Activated T-helper 9 cell treated with anti-CD3 and anti-CD28 coated beads, Interleukin-2, amount 50 U/mL, for 16 hours (primary cell): ENCODE measurements at regions not wholly inside any gene's neighbourhood (a gene's known extent, or its start where the extent isn't known, plus 50 kb on each side); places are given as distances from the start of the nearest gene placed in this dataset.

Experiments
- DNase-seq: peaks from one replicate; pipeline ENCODE4 v3.0.0-alpha.2; 2020; ENCODE audit warnings: low read depth

GRCh38 chr12:90077756-90078155 lies 369.1 kb upstream of the ATP2B1 start:
- DNase-seq: no peak

DNA sequence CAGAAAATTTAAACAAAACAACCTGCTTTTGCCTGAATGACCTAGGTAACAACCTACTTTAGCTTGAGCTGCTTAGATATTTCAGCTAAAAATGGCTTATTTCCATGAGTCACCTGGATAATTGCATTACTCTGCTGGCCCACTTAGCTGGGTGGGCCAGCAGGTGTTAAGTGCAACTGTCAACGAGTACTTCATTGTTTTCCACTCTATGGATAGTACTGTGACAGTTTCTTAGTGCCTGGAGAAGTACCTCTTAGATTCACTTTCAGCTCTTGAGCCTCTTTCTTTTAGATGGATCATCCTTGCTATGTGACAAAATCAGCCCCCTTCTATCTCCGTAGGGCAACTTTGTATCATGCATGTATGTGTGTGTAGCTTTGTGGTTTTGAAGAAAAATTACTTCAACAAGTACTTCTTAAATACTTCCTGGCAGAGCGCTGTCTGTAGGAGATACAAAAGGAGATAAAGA lies 368.2 kb upstream of the ATP2B1 start:
- no peak for DNase-seq

DNA sequence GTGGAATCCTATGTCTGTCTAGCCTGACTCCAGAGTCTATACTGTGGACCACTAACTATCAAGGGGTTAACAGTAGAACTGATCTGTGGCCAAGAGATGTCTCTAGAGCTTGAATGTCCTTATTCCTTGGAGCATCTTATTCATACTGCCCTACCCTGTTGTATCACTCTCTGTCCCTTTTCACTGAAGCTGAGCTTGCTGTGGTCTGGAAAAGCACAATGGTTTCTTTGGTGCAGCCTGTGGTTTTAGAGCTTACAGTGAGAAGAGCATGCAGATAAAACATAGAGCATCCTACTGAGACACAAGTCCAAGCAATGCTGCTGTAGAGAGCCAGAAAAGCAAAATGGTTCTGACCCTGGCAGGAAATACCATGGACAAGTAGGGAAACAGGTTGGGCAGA lies 367.0 kb upstream of the ATP2B1 start:
- no peak for DNase-seq

- DNase-seq: no peak
Measured at GRCh38 chr12:90074086-90074485, 365.4 kb upstream of the ATP2B1 start.

DNA sequence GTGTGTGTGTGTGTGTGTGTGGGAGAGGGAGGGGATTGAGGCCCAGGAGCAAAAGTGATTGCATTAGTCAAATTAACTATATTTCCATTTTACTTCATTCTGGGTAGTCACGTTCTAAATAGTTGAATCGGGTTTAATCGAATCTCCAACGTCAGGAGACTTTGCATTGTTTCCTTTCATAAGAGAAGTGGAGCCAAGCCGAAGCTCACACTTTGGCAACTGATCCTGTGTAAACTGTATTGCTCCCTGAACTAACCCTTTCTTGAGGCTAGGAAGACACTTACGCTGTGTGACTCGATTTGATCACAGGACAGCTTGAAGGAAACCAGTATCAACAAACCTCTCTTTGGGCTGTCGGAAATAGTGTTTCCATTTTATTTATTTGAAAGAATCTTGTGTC lies 363.4 kb upstream of the ATP2B1 start:
- DNase-seq: no peak

DNA sequence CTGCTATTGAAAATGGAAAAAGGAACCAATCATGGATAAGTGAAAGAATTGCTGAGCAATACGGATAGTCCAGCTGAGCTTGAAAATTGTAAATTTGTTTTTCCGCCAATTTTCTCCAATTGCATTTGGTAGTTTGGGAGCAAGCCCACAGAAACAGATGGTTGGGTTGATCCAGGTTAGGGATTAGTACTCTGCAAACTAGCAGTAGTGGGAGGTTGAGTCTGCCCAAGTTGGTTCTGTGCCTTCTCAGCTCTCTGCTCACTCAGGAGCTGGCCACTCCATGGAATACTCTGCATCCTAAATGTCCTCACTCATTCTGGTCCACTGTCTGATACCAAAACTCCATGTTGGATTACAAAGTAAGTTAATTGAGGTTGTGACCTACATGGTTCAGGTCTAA lies 361.1 kb upstream of the ATP2B1 start:
- no peak for DNase-seq

DNA sequence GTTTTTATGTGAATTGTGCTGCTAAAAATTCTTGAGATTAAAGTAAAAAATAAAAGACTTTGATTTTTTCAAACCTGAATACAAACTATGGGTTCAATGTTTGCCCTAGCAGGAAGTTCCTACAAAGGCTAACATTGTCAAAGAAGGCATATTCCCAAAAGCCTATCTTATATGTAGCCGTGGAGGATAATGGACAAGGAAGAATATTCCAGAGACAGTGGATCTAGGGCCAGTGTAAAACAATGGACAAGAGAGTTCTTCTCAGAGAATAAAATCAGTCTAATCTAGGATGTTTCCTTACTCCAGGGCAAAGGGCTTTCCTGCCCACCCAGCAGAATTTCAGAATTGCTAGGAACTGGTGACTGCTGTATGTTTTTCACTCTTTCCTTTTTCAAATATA lies 359.2 kb upstream of the ATP2B1 start:
- no peak for DNase-seq

- DNase-seq: no peak
Measured at GRCh38 chr12:90064852-90065801, 356.5 kb upstream of the ATP2B1 start.

DNA sequence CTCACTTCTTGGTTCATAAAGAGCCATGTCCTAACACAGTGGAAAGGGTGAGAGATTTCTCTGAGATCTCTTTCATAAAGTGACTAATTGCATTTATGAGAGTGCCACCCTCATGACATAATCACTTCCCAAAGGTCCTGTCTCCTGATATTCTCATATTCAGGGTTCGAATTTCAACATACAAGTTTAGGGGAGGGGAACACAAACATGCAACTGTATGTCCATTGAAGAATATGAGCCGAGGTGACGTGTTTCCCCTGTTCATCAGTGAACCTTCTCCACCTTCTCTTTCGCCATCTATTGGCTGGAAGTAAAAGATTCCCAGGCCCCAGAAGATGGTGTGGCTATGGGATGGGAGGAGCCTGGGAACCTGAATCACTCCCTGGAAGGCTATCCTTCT lies 354.2 kb upstream of the ATP2B1 start:
- no peak for DNase-seq

DNA sequence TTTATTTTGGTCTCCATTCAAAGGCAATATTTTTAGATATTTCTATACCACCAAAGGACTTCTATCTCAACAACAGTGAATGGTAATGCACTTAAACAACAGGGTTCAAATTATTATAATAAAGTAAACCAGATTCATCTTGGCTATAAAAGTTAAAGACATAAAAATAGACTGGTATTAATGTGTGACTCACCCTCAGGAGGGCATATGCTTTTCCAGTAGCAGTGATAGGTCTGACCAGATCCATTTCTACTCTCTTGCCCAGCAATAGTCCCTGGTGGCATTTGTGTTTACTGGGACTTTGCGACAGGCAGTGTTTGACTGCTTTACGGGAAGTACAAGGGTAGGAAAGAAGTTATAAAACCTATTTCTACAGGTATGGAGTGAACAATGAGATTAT lies 353.2 kb upstream of the ATP2B1 start:
- no peak for DNase-seq

DNA sequence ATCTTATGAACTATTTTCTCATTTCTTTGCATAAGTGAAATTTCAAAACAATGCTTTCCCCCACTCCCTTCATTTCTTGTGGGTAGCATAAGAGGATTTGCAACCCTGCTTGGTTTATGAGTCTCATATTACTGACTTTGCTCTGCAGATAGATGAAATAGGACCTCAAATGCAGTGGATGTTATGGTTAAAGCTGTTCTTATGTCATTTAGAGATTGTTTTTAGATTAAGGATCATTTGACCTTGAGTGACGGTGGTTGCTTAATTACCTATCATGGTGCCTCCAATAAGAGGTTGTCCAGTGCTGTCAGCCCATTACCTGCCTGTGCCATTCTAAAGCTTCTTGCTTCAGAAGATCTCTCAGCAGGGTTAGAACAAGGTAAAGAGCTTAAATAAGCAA lies 351.4 kb upstream of the ATP2B1 start:
- DNase-seq: no peak

- no peak for DNase-seq
Measured at GRCh38 chr12:90058704-90059103, 350.1 kb upstream of the ATP2B1 start.

- DNase-seq: no peak
Measured at GRCh38 chr12:90055071-90055470, 346.4 kb upstream of the ATP2B1 start.

DNA sequence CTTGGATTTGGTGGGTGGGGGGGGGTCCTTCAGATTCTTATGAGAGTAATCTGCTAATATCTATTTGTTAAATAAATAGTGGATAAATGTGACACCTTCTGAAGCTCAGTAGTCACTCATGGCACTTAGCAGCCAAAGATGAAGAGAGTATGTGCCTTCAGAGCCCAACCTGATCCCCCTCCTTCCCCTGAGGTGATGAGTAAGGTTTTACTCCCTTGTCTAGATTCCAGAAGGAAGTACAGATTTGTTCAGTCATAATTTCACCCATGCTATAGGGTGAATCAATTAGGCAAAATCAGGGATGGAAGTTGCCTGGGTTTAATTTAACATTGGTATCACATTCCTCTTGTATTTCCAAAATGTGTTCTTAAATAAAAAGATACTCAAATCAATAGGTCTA lies 340.3 kb upstream of the ATP2B1 start:
- DNase-seq: no peak

- no peak for DNase-seq
Measured at GRCh38 chr12:90045559-90045958, 336.9 kb upstream of the ATP2B1 start.

GRCh38 chr12:90044069-90044468 lies 335.4 kb upstream of the ATP2B1 start:
- no peak for DNase-seq

- DNase-seq: no peak
Measured at GRCh38 chr12:90042920-90043641, 334.4 kb upstream of the ATP2B1 start.

DNA sequence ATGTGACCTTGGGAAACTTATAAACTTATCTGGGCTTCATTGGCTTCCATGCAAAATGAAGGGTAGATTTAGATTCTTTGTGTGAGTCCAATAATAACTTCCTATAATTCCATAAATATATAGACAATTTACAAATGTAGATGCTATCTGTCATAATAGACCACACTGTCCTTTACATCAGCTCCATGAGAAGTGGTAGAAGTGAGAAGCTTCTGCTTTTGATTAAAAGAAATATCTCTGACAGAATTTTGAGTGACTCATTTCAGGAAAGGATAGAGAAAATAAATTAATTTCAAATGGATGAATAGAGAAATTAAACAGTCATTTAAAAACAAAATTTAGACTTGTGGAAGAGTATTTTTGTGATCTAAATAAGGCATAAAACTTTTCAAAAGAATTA lies 329.7 kb upstream of the ATP2B1 start:
- DNase-seq: no peak

DNA sequence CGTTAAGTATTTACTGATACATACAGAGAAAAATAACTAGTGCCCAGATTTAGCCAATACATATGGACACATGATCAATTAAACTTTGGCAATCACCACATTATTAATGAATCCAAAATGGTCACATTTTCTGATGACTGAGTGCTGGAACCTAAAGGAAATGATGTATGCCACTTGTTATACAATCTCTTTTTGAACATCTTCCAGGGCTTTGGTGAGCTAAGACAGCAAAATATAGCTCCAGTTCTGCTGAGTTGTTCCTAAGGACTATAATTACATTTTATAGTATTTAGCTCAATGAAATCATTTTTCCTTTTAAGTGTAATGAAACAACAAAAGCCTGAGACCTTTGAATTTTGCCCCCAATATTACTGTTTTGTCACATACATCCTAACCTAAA lies 329.1 kb upstream of the ATP2B1 start:
- no peak for DNase-seq

GRCh38 chr12:90036637-90037036 lies 328.0 kb upstream of the ATP2B1 start:
- no peak for DNase-seq

DNA sequence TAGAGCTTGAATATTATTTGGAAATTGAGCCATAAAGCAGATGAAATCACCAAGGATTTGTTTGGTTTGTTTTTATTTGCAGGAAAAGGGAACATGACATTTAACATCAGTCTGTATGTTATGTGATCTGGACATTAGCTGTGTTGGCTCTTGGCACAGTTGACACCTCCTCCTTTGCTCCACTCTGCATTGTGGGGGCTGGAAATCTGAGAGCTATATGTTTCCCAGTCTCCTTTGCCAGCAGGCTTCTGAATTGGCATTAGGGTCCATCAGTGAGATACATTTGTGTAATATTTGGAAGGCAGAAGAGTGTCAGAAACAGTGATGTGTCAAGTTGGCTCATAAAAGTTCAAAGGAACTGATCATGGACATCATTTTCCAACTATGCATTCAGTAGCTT lies 322.1 kb upstream of the ATP2B1 start:
- DNase-seq: no peak

DNA sequence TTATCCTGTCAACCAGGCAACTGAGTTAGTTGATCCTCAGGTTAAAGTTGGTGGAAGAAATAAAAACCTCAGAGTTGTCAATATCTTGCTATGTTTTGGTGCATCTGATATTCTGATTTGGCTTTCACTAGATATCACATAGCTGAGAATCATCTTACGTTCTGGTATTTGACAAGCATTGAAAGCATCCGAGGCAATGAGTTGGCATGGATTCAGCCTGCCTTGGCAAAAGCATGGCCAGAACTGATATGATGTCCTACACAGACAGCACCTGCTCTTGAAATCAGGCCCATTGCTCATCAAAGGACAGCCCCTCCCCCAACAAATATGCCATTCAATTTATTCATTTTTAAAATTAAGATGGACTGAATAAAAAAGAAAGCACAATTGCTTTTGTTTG lies 320.7 kb upstream of the ATP2B1 start:
- no peak for DNase-seq

GRCh38 chr12:90028635-90029051 lies 320.0 kb upstream of the ATP2B1 start:
- DNase-seq: no peak
